Lower lobe of right lung (tissue), 2 donors: ENCODE measurements at regions not wholly inside any gene's neighbourhood (a gene's known extent, or its start where the extent isn't known, plus 50 kb on each side); places are given as distances from the start of the nearest gene placed in this dataset.

ENCODE experiments used
- ATAC-seq, 2 donors: fragments of 200-7000 bp; cut with Tn5 transposase; one replicate each; pipeline ENCODE4 v1.9.1; 2020 to 2022; ENCODE audit warnings: mild to moderate bottlenecking in 2 of 2, moderate library complexity in 2 of 2
- DNase-seq: peaks from one replicate; pipeline ENCODE4 v3.0.0-alpha.2; 2020
- H3K27ac ChIP-seq: fragments of 200-600 bp; one replicate; pipeline ENCODE4 v1.8.0; 2022
- H3K27me3 ChIP-seq: fragments of 200-600 bp; one replicate; pipeline ENCODE4 v1.8.0; 2022; ENCODE audit warnings: low read depth
- H3K36me3 ChIP-seq: fragments of 200-600 bp; one replicate; pipeline ENCODE4 v1.8.0; 2022; ENCODE audit warnings: mild to moderate bottlenecking
- H3K4me1 ChIP-seq: fragments of 200-600 bp; one replicate; pipeline ENCODE4 v1.8.0; 2022
- H3K4me3 ChIP-seq: fragments of 200-600 bp; one replicate; pipeline ENCODE4 v1.8.0; 2022; ENCODE audit warnings: mild to moderate bottlenecking
- H3K9me3 ChIP-seq: fragments of 200-600 bp; one replicate; pipeline ENCODE4 v1.8.0; 2022
- CTCF ChIP-seq: fragments of 200-600 bp; IDR thresholded peaks from one replicate; pipeline ENCODE4 v1.8.0; 2022; ENCODE audit warnings: antibody characterized with exemption, mild to moderate bottlenecking
- intact Hi-C: fragments of 100-400 bp; cut with DNase I; formaldehyde crosslinking; loops from one replicate; pipeline ENCODE4 v1.11.0; 2022
- donor health status: DM: no; HTN: yes; CAD: no; lungs with severe emphysema.

- Histone ChIP-seq H3K4me1 (no peaks in the 10 kb centered on the region), H3K4me3 (no peak overlapping the region), H3K36me3 (no peaks in the 10 kb centered on the region), H3K9me3 (no peaks in the 10 kb centered on the region), H3K27me3 (no peaks in the 10 kb centered on the region), H3K27ac (no peak overlapping the region)
- DNase-seq (no peak), ATAC-seq (no peak)
- intact Hi-C loops = no loop called here
- TF ChIP-seq CTCF = no peak
These were observed 400.2 kb upstream of the C16orf82 start for GRCh38 chr16:26666486-26666885.

GRCh38 chr16:26667307-26667706 is 399.4 kb upstream of the C16orf82 start:
- H3K4me1 ChIP-seq = no peaks in the 10 kb centered on the region
- ATAC-seq (no peak), DNase-seq (no peak)
- H3K27me3 ChIP-seq = no peaks in the 10 kb centered on the region
- no peaks in the 10 kb centered on the region for H3K9me3 ChIP-seq
- no peak for TF ChIP-seq CTCF
- H3K36me3 ChIP-seq = no peaks in the 10 kb centered on the region
- H3K27ac ChIP-seq = no peak overlapping the region
- intact Hi-C loops = no loop called here
- no peak overlapping the region for H3K4me3 ChIP-seq

- no peak overlapping the region for H3K4me3 ChIP-seq
- H3K27ac ChIP-seq = no peak overlapping the region
- no peaks in the 10 kb centered on the region for H3K27me3 ChIP-seq
- no peaks in the 10 kb centered on the region for H3K9me3 ChIP-seq
- TF ChIP-seq CTCF = no peak
- ATAC-seq (no peak), DNase-seq (no peak)
- intact Hi-C loops = no loop called here
- H3K4me1 ChIP-seq = no peaks in the 10 kb centered on the region
- H3K36me3 ChIP-seq = no peaks in the 10 kb centered on the region
These were observed 398.7 kb upstream of the C16orf82 start for GRCh38 chr16:26668026-26668425.

GRCh38 chr16:26672206-26672605 is 394.5 kb upstream of the C16orf82 start:
- no peak overlapping the region for H3K4me3 ChIP-seq
- H3K36me3 ChIP-seq = no peaks in the 10 kb centered on the region
- TF ChIP-seq CTCF = no peak
- no peaks in the 10 kb centered on the region for H3K27me3 ChIP-seq
- intact Hi-C loops = no loop called here
- DNase-seq = no peak
- ATAC-seq = no peak
- no peaks in the 10 kb centered on the region for H3K9me3 ChIP-seq
- H3K4me1 ChIP-seq = no peaks in the 10 kb centered on the region
- H3K27ac ChIP-seq = no peak overlapping the region

- no peaks in the 10 kb centered on the region for H3K27me3 ChIP-seq
- no peak for ATAC-seq
- no peaks in the 10 kb centered on the region for H3K4me1 ChIP-seq
- no peak for DNase-seq
- no peaks in the 10 kb centered on the region for H3K9me3 ChIP-seq
- no peaks in the 10 kb centered on the region for H3K36me3 ChIP-seq
- TF ChIP-seq CTCF = no peak
- intact Hi-C loops = no loop called here
- H3K4me3 ChIP-seq = no peak overlapping the region
- no peak overlapping the region for H3K27ac ChIP-seq
These were observed 393.7 kb upstream of the C16orf82 start for GRCh38 chr16:26673011-26673410.

- TF ChIP-seq CTCF = no peak
- no peak for DNase-seq
- Histone ChIP-seq H3K27me3 (no peaks in the 10 kb centered on the region), H3K27ac (no peak overlapping the region), H3K4me3 (no peak overlapping the region), H3K36me3 (no peaks in the 10 kb centered on the region), H3K9me3 (no peaks in the 10 kb centered on the region), H3K4me1 (no peaks in the 10 kb centered on the region)
- intact Hi-C loops = no loop called here
- no peak for ATAC-seq
These were observed 386.1 kb upstream of the C16orf82 start for GRCh38 chr16:26680671-26681070.
